Brain microvascular endothelial cell (primary cell): ENCODE measurements at regions not wholly inside any gene's neighbourhood (a gene's known extent, or its start where the extent isn't known, plus 50 kb on each side); places are given as distances from the start of the nearest gene placed in this dataset.

Experiments
- DNase-seq: peaks from one replicate; pipeline ENCODE4 v3.0.0-alpha.2; 2020
- H3K27ac ChIP-seq: fragments of 250-450 bp; sonication (Bioruptor Pico); 2 replicates; pipeline ENCODE4 v1.5.1; 2020; ENCODE audit warnings: mild to moderate bottlenecking, moderate library complexity
- H3K27me3 ChIP-seq: fragments of 250-450 bp; sonication (Bioruptor Pico); replicated peaks from 2 replicates; pipeline ENCODE4 v1.5.1; 2020; ENCODE audit warnings: mild to moderate bottlenecking
- H3K36me3 ChIP-seq: fragments of 250-450 bp; sonication (Bioruptor Pico); replicated peaks from 2 replicates; pipeline ENCODE4 v1.5.1; 2020; ENCODE audit warnings: mild to moderate bottlenecking
- H3K4me3 ChIP-seq: 2 replicates; pipeline ENCODE4 v1.5.1; 2011; ENCODE audit warnings: low read depth, mild to moderate bottlenecking, control low read depth, low read length, moderate library complexity
- CTCF ChIP-seq: IDR thresholded peaks from 2 replicates; pipeline ENCODE4 v1.5.1; 2011; ENCODE audit warnings: low read depth, mild to moderate bottlenecking, moderate library complexity, low read length, control low read depth, inconsistent platforms; ENCODE audit errors: missing control alignments
- in situ Hi-C: cut with HindIII; loops from 2 replicates; pipeline ENCODE4 v1.10.0; 2017; ENCODE audit warnings: low sequenced_read_pairs, low pct_ligation_motif_present

GRCh38 chr2:226079671-226080181 lies 680.2 kb downstream of the NYAP2 start:
- DNase-seq: peak; percentile 84
- in situ Hi-C loops: no loop called here
- H3K27ac ChIP-seq: peak overlapping the region; percentile 64
- TF ChIP-seq CTCF: no peak
- no peak overlapping the region for H3K4me3 ChIP-seq
- H3K36me3 ChIP-seq: no peaks in the 10 kb centered on the region
- no peaks in the 10 kb centered on the region for H3K27me3 ChIP-seq

- Histone ChIP-seq H3K4me3 (no peak overlapping the region), H3K27ac (peak overlapping the region; percentile 32), H3K27me3 (no peaks in the 10 kb centered on the region), H3K36me3 (no peaks in the 10 kb centered on the region)
- in situ Hi-C loops: no loop called here
- no peak for DNase-seq
- TF ChIP-seq CTCF: no peak
Observed at GRCh38 chr2:226079196-226079595, 679.7 kb downstream of the NYAP2 start.

- in situ Hi-C loops: no loop called here
- no peak overlapping the region for H3K27ac ChIP-seq
- no peak for TF ChIP-seq CTCF
- no peaks in the 10 kb centered on the region for H3K36me3 ChIP-seq
- DNase-seq: no peak
- H3K4me3 ChIP-seq: no peak overlapping the region
- H3K27me3 ChIP-seq: no peaks in the 10 kb centered on the region
Observed at GRCh38 chr2:226078666-226079065, 679.2 kb downstream of the NYAP2 start.

- Histone ChIP-seq H3K27ac (no peak overlapping the region), H3K36me3 (no peaks in the 10 kb centered on the region), H3K4me3 (no peak overlapping the region), H3K27me3 (no peaks in the 10 kb centered on the region)
- no peak for TF ChIP-seq CTCF
- no peak for DNase-seq
- in situ Hi-C loops: no loop called here
Observed at GRCh38 chr2:226077841-226078240, 678.3 kb downstream of the NYAP2 start.

- Histone ChIP-seq H3K4me3 (no peak overlapping the region), H3K27me3 (no peaks in the 10 kb centered on the region), H3K27ac (no peak overlapping the region), H3K36me3 (no peaks in the 10 kb centered on the region)
- DNase-seq: no peak
- in situ Hi-C loops: no loop called here
- TF ChIP-seq CTCF: no peak
Observed at GRCh38 chr2:226077031-226077430, 677.5 kb downstream of the NYAP2 start.

- no peak for TF ChIP-seq CTCF
- in situ Hi-C loops: no loop called here
- no peak for DNase-seq
- Histone ChIP-seq H3K36me3 (no peaks in the 10 kb centered on the region), H3K27ac (no peak overlapping the region), H3K27me3 (no peaks in the 10 kb centered on the region), H3K4me3 (no peak overlapping the region)
Observed at GRCh38 chr2:226076529-226076928, 677.0 kb downstream of the NYAP2 start.
